GM21381 (cell line): ENCODE measurements at regions not wholly inside any gene's neighbourhood (a gene's known extent, or its start where the extent isn't known, plus 50 kb on each side); places are given as distances from the start of the nearest gene placed in this dataset.

Source experiments
- ATAC-seq: cut with Tn5 transposase; IDR thresholded peaks from one replicate; pipeline ENCODE4 v1.9.1; 2021; ENCODE audit warnings: mild to moderate bottlenecking, moderate library complexity; ENCODE audit not compliant: unreplicated experiment

DNA sequence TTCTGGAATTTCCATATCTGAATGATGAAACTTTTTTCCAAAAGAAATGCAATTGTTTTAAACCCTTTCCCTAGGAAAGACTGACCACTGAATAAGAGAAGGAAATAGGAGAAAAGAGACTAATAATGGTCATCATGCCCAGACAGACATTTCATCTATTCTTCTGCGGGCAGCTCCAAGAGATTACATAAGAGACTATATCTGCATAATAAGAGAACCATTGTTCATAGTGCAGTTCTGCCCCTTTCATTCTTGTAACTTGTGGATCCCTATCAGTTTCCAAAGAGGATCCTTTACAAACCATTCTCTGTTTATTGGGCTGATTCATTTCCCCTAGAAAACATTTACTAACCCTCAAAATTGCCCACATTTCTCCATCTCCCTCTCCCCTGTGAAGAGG, 197.8 kb downstream of the FSCB start:
- no peak for ATAC-seq

DNA sequence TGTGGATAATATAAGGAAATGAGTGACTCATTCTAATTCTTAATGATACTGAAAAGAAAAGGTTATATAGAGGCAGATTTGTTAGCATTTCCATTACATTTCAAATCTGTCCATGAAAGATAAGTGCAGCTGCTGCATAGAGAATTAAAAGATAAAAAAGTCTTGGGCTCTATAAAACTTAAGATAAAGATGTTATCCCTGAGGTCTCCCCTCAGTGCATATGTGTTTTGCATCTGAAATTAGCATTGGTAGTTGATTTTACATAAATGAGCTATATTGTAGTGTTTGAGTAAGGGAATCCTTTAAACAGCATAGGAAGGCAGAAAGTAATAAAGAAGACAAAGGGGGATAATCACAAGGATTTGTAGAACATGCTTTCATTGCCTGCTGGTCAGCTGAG, 206.2 kb downstream of the FSCB start:
- ATAC-seq, result no peak

DNA sequence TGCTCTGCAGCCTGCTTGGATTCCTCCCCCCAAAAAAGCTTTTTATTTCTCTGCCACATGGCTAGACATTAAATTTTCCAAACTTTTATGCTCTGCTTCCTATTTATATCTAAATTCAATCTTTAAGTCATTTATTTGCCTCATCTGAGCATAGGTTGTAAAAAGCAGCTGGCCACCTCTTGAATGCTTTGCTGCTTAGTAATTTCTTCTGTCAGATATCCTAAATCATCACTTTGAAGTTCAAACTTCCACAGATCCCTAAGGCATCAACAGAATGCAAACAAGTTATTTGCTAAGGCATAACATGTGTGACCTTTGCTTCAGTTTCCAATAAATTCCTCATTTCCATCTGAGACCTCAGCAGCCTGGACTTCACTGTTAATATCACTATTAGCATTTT, 209.6 kb downstream of the FSCB start:
- ATAC-seq, result no peak

DNA sequence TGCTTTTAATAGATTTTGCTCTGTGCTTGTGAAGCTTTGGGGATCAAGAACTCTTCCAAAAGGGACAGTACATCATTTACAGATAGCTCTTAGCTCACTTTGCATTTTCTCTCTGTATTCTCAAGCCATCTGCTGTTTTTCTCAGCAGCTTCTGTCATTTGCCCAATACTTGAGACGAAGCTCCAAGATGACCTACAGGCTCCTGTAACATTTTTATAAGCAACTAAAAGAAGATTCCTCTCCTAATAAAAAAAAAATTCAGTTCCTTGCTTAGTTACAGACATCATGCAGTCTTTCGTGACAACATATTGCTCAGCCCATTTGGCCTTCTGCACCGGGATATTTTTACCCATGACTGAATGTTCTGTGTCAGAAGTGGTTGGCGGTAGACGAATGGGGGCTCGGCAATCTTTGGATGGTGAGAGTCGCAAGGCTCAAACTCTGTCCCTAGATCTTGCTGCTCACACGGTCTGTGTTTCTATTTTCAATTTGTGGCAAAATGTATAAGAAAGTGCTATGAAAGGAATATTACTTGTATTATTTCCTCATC, 215.6 kb downstream of the FSCB start:
- ATAC-seq, result no peak

GRCh38 chr14:44287858-44288257, 219.2 kb downstream of the FSCB start:
- no peak for ATAC-seq

DNA sequence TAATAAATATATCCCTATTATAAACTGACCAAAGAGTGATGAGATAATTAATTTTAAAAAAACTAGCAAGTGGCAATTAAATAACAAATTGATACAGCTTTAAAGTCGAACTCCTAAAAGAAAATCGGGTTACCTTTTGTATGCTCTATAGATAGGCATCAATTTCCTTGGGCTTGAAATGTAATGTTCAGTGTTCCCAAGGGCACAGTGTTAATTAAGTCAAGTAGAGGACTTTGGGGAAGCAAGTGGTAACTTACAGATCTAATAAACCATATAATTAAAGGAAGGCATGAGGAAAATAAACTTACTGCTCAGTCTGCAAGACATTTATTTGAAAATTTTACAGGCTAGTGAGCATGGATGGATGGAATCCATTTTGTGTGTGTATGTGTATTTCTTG, 220.9 kb downstream of the FSCB start:
- ATAC-seq, result no peak

- ATAC-seq, result no peak
These were observed 223.2 kb downstream of the FSCB start for GRCh38 chr14:44283836-44284235.

DNA sequence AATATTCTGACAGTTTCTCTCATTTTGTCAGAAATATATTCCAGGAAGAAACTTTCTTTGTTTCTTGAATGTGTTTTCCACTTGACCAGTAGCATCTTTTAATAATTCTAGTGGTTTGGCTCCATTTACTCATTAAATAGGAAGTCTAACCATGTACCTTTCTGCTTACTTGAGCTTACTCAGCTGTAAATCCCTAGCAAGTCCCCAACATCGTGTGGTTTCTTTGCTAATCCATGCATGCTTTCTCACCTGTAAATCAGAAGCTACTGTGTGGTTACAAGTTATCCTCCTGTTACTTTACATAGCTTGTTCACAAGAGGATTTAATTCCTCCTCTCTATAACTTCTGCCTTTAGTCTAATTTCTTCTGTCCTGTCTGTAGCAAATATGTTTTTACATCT, 227.7 kb downstream of the FSCB start:
- no peak for ATAC-seq

DNA sequence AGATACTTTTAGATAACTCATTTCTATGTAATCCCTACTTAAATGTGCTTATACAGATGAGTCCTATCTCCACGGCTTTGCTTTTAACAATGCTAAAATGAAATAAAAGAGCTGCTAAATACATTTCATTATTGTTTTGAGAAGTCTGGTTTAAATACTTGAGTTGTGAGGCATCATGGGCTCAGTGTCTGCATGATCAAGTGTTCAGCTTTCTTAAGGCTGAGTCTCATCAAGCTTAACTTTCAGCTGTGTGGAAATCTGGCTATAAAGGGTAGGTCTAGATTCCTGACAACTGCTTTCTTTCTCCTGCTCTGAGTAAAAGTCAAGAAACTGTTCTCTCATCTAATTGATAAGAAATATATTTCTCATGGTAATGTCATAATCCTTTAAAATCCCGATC, 235.4 kb downstream of the FSCB start:
- ATAC-seq, result no peak

DNA sequence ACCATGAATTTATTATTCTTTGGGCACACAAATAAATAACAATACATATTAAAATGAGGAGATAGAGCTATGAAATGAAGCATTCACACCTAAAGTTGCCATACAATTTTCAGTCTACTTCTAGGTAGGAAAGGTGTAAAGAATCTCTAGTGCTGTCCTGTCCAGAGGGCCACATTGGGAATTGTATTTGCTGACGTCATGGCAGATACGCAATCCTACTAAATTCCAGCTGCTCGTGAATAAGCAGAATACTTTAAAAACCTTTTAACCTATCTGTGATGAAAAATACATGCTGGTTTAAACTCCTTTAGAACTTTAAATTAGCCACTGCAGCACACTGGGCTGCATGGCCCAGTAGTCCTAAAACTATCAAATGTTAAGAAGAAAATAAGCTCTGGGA, 236.1 kb downstream of the FSCB start:
- no peak for ATAC-seq

GRCh38 chr14:44265246-44265645, 241.8 kb downstream of the FSCB start:
- no peak for ATAC-seq

- ATAC-seq, result no peak
These were observed 291.4 kb downstream of the FSCB start for GRCh38 chr14:44215660-44216059.

DNA sequence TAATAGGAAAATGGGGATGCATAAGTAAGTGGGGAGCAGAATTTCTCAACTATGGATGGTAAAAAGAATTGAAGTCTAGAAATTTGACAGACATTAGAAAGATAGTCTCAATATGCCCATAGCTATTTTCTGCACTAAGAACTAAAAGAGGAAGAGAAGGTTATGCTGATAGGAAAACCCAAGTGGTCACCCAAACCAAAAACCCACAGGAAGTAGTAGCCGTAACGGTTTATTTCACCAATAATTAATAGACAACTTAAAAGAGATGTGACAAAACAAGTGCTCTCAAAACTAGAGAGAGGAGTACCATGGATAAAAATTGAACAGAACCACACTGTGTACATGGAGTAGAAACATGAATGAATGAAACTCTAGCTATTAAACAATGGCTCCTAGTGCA, 295.4 kb downstream of the FSCB start:
- ATAC-seq, result no peak

DNA sequence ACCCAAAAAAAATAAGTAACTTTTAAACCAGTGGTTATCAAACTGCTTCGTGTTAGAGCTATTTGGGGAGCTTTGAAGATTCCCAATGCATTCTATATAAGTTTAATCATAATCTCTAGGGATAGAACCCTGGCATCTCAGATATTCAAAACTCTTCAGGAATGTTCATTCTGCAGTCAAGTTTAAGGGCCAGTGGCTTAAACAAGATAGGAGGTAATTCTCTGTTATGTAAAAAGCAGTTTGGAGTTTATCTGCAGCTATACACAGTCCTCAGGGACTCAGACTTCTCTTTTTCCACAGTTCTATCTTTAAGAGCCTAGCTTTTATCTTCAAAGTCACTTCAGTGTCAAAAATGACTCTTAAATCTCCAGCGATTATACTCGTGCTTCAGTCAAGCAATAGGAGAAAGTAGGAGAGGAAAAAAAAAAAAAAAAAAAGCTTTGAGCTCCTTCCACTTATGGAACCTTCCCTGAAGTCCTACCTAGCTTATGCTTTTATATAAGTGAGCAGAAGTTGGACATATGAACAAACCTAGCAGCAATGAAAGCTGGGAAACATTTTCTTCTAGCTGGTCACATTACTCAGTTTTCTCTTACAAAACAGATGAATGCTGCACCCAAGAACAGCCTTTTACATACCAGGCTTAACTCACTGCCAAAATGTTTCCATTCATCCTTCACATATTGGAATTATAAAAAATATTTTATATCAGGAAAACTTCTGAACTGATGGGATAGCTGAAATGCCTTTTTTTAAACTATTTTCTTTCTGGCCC, 302.8 kb downstream of the FSCB start:
- ATAC-seq, result no peak

DNA sequence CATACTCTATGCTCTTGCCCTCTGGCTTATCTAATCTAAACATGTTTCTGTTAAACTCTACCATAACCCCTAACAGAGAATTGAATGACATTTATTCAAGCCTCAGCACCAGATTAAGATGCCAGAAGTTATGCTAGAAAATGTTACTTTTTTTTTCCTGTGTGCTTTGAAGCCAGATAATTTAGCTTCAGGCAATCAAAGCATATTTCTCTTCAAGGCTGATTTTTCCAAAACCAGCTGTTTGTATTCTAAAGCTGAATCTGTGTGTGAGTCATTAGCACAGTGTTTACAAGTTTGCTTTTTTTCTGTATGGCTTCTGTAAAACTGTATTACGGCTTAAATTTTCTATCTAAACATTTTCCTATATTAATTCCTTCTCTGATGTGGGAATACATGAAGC, 326.1 kb downstream of the FSCB start:
- no peak for ATAC-seq

DNA sequence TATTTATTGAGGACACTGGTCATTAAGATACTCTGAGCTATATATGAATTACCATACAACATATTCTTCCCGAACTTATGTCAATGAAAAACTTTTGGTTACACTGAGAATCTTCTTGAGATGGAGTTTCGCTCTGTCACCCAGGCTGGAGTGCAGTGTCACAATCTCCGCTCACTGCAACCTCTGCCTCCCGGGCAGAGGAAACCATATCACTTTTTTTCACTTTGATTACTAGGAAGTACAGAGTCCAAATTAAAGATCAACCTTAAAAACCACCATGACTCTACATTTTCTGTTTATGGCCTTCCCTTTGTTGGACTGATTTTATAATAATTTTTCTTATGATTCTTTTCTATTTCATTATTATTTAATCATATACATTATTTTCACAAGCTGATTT, 336.5 kb downstream of the FSCB start:
- ATAC-seq, result no peak

GRCh38 chr14:44170101-44170500, 337.0 kb downstream of the FSCB start:
- no peak for ATAC-seq

- no peak for ATAC-seq
These were observed 338.5 kb downstream of the FSCB start for GRCh38 chr14:44168566-44168965.

GRCh38 chr14:44166611-44167010, 340.5 kb downstream of the FSCB start:
- no peak for ATAC-seq

GRCh38 chr14:44165936-44166335, 341.1 kb downstream of the FSCB start:
- ATAC-seq, result no peak

- no peak for ATAC-seq
These were observed 341.8 kb downstream of the FSCB start for GRCh38 chr14:44165286-44165685.

- no peak for ATAC-seq
These were observed 343.1 kb downstream of the FSCB start for GRCh38 chr14:44163946-44164345.

- no peak for ATAC-seq
These were observed 344.9 kb downstream of the FSCB start for GRCh38 chr14:44162197-44162596.
